Right ventricle myocardium superior (tissue), 1 donor: ENCODE measurements at regions not wholly inside any gene's neighbourhood (a gene's known extent, or its start where the extent isn't known, plus 50 kb on each side); places are given as distances from the start of the nearest gene placed in this dataset.

Source experiments
- ATAC-seq: fragments of 200-7000 bp; cut with Tn5 transposase; one replicate; pipeline ENCODE4 v1.9.1; 2020; ENCODE audit warnings: mild to moderate bottlenecking; ENCODE audit not compliant: poor library complexity
- DNase-seq: peaks from one replicate; pipeline ENCODE4 v3.0.0-alpha.2; 2020
- intact Hi-C: fragments of 100-400 bp; cut with DNase I; formaldehyde crosslinking; loops from one replicate; pipeline ENCODE4 v1.11.2; 2022
- donor health status: DM: no; HTN: yes; CAD: no; lungs with severe emphysema.

DNA sequence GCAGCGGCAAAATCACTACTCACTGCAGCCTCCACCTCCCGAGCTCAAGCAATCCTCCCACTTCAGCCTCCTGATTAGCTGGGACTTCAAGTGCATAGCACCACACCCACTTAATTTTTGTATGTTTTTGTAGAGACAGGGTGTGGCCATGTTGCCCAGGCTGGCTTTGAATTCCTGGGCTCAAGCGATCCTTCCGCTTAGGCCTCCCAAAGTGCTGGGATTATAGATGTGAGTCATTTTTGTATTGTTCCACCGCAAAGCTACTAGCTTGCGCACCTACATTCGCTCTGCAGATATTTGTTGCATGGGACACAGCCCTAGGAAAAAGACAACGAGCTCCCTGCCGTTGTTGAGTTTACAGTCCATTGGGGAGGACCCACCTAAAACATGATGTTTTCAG, 173.5 kb upstream of the AGAP1 start:
- intact Hi-C loops = no loop called here
- DNase-seq (no peak), ATAC-seq (no peak)

- intact Hi-C loops = no loop called here
- no peak for ATAC-seq
- no peak for DNase-seq
These were observed 169.5 kb upstream of the AGAP1 start for GRCh38 chr2:235324324-235324723.

DNA sequence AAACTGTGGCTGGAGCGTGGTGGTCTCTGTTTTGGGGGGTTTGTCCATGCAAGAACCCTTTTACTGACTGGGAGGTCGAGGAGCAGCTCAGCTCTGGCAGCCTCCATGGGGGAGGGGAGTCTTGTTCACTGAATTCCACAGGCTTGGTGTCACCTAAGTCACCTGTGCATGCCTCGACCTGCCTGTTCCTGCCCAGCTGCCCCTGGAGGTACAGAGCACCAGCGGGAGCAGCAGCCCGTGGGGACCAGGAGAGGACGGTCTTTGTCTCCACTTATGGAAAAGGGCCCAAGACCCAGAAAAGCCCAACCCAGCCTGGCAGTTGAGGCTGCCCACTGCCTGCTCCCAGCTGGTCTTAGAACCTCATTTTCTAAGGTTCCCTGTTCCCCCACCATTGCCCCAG, 168.7 kb upstream of the AGAP1 start:
- DNase-seq (no peak), ATAC-seq (no peak)
- intact Hi-C loops = no loop called here

- ATAC-seq (no peak), DNase-seq (no peak)
- intact Hi-C loops = no loop called here
These were observed 164.9 kb upstream of the AGAP1 start for GRCh38 chr2:235328991-235329390.

DNA sequence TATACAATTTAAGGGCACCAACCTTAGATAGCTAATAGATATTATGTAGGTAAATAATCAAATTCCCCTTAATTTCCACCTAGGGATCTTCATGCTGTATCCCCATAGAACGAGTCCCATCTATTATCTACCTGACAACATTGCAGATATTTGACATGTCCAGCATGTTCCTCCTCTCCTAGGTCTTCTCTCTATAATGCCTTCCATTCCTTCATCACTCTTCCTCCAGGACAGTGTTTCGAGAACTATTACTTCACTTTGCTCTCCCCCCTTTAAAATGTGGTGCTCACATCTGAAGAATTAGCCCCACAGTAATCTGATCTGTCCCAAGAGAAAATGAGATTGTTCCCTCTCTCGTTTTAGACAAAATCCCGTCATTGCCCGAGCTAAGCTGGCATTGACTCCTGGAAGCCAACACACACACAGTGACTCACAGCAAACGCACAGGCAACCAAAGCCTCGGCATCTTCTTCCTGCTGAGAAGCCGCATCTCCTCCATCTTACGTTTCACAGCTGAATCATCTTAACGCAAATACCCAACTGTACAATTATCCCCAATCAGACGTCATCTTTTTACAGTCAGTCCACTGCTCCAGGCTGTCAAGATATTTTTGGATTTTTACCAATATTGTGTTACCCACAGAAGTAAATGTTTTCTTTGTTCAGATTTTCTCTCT, 162.9 kb upstream of the AGAP1 start:
- intact Hi-C loops = no loop called here
- DNase-seq (no peak), ATAC-seq (no peak)

GRCh38 chr2:235332240-235332890, 161.5 kb upstream of the AGAP1 start:
- intact Hi-C loops = no loop called here
- DNase-seq = no peak
- ATAC-seq = no peak

- ATAC-seq = no peak
- intact Hi-C loops = no loop called here
- no peak for DNase-seq
These were observed 160.8 kb upstream of the AGAP1 start for GRCh38 chr2:235333076-235333475.

GRCh38 chr2:235334179-235334578, 159.7 kb upstream of the AGAP1 start:
- DNase-seq (no peak), ATAC-seq (no peak)
- intact Hi-C loops = no loop called here

DNA sequence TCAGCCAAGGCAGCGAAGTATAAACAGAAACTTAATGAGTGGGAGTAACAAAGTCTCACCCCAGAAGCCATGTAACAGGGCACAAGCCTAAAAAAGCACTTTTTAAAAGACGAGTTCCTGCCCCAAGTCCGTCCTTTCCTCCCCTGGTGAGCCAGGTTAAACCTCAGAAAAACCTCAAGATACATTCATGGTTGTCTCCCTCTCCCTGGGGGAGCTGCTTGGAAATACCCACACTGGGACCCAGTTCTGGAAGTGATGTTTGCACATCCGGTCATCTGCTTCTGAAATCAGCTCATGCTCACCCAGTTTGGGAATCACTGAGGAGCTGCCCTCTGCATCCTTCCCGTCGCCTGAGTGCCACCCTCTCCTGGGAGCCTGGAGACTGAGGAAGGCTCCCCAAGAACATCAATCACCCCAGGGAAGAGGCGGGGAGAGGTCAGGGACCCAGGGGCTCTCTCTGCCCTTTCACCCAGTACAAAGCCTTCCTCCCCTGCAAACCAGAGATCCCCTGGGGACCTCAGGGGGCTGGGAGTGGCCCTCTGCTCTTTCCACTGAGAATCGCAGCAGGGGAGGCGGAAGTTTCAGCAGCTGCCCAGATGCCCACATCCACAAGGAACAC, 150.6 kb upstream of the AGAP1 start:
- DNase-seq (no peak), ATAC-seq (no peak)
- intact Hi-C loops = no loop called here

DNA sequence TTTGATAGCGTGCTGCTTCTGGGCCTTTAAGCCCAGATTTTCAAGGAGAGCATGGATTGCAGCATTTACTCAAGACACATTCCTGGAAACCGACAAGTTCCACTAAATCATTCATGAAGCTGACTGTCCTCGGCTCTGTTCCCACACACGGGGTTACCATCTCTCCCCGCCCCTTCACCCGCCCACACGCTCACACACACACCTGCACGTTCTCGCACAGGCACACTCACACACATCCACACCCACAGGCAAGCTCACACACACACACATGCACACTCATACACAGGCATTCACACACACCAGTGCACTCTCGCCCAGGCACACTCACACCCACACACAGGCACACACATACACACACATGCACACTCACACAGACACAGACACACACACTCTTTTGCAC, 150.0 kb upstream of the AGAP1 start:
- DNase-seq (no peak), ATAC-seq (no peak)
- intact Hi-C loops = no loop called here

DNA sequence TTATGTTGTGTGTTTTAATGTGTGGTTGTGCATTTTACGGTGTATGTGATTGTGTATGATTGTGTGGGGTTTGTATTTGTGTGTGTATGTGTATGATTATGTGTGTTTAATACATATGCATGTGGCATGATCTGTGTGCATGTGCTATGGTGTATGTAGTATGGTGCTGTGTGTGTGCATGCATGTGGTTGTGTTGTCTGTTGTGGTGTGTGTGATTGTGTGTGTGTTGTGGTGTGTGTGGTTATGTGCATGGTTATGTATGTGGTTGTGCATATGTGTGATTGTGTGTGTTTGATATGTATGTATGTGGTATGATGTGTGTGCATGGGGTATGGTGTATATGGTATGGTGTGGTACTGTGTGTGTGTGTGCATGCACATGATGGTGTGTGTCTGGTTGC, 148.1 kb upstream of the AGAP1 start:
- intact Hi-C loops = no loop called here
- no peak for ATAC-seq
- no peak for DNase-seq

DNA sequence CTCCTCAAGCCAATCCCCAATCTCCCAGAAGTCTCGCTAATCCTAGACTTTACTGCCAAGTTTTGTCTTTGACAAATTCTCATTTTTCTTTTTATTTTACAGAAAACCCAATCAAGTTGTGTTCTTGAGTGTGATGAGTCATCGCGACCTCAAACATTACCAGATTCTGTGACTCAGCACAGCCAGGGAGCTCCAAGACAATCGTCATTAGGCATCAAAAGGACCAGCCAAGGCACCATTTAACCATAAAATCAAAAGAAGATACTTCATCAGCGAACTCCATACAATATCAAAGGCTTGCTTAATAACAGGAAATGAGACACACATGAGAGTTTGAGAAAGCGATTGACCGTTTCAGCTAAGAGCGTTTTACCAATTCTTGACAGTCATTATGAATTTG, 146.2 kb upstream of the AGAP1 start:
- intact Hi-C loops = no loop called here
- no peak for ATAC-seq
- no peak for DNase-seq

- ATAC-seq (no peak), DNase-seq (no peak)
- intact Hi-C loops = no loop called here
These were observed 145.5 kb upstream of the AGAP1 start for GRCh38 chr2:235348329-235348728.

- intact Hi-C loops = no loop called here
- ATAC-seq (no peak), DNase-seq (no peak)
These were observed 143.6 kb upstream of the AGAP1 start for GRCh38 chr2:235350234-235350633.

DNA sequence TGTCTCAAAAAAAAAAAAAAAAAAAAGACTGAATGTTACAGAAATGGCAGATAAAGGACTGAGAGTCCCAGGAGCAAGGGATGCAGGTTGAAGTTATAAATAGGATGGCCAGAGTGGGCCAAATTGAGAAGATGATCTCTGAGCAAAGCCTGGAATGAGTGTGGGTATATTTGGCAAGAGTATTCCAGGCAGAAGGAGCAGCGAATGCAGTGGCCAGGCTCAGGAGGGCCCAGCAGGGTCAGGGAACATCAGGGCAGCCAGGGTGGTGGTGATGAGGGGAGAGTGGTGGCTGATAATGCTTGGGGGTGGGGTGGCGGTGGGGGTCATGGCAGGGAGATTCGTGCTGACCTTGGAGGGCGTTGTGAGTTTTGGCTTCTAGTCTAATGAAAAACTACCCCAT, 141.3 kb upstream of the AGAP1 start:
- intact Hi-C loops = no loop called here
- peak; percentile 43 for ATAC-seq
- no peak for DNase-seq

GRCh38 chr2:235357881-235358280, 136.0 kb upstream of the AGAP1 start:
- ATAC-seq = no peak
- intact Hi-C loops = no loop called here

DNA sequence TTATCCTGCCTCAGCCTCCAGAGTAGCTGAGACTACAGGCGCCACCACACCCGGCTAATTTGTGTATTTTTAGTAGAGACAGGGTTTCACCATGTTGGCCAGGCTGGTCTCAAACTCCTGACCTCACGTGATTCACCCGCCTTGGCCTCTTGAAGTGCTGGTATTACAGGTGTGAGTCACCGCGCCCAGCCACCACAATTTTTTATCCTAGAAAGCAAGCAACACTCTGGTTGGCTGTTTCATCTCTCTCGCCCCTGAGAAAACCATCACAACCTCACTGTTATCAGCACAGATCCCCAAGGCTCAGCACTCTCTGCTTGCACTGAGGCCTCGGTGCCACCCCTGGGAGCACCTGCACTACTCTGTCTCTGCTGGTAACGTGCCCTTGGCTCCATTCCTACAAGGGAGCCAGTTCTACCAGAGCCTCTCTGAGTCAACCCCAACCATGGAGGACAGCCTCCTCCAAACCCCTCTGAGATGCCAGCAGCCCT, 134.8 kb upstream of the AGAP1 start:
- intact Hi-C loops = no loop called here
- no peak for ATAC-seq
- DNase-seq = no peak

More at GRCh38 chr2:235357881-235358280, 136.0 kb upstream of the AGAP1 start:
- no peak for DNase-seq

DNA sequence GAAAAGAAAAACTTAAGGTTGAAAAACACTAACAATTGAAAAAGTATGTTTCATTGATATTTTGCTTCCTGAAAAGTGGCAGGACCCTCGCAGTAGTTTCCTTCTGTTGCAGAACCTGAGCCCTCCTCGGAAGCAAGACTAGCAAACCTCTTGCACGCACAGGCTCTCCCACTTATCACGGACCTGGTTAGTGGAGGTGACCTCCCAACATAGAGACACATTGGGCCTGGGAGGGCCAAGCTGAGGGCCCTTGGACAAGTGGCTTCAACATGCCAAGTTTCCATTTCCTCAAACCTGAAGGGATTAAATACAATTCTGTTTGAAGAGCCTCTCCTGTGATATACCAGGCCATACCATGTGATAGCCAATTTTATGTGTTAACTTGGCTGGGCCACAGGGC, 133.4 kb upstream of the AGAP1 start:
- ATAC-seq = no peak
- DNase-seq = no peak
- intact Hi-C loops = no loop called here

GRCh38 chr2:235365743-235366142, 128.1 kb upstream of the AGAP1 start:
- intact Hi-C loops = no loop called here
- ATAC-seq = no peak

DNA sequence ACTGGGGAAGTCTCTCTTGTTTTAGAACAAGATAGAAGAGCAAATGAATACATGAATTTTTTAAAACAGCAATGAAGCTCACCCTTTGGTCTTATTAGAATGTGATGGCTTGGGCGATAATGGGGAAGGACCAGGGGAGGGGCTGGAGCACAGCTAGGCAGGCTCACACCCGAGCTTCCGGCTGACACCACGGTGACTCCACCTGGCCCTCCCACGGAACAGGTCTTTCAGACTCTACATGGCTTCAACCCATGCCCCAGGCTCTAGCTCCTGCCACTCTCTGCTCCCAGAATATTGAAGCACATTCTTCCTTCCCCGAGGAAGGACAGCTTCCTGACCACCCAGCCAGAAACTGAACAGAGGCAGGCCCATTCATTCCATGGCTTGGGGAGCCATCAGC, 127.5 kb upstream of the AGAP1 start:
- intact Hi-C loops = no loop called here
- no peak for DNase-seq
- ATAC-seq = no peak

More at GRCh38 chr2:235365743-235366142, 128.1 kb upstream of the AGAP1 start:
- no peak for DNase-seq
